Trophoblast cell (in vitro differentiated cells and primary cell): ENCODE measurements at regions not wholly inside any gene's neighbourhood (a gene's known extent, or its start where the extent isn't known, plus 50 kb on each side); places are given as distances from the start of the nearest gene placed in this dataset.

Experiments
- DNase-seq, 2 donors: peaks; one replicate each; pipeline ENCODE4 v3.0.0-alpha.2; 2016
- H2AFZ ChIP-seq: 2 replicates; pipeline ENCODE4 v1.6.1; 2013; ENCODE audit warnings: low read length, moderate library complexity, mild to moderate bottlenecking; ENCODE audit not compliant: insufficient read depth, poor library complexity
- H2AK5ac ChIP-seq: 2 replicates; pipeline ENCODE4 v1.6.1; 2013; ENCODE audit warnings: mild to moderate bottlenecking, low read length
- H2BK120ac ChIP-seq: 2 replicates; pipeline ENCODE4 v1.6.1; 2013; ENCODE audit warnings: low read length, mild to moderate bottlenecking, moderate library complexity; ENCODE audit not compliant: insufficient read depth, poor library complexity
- H2BK12ac ChIP-seq: 2 replicates; pipeline ENCODE4 v1.6.1; 2013; ENCODE audit warnings: mild to moderate bottlenecking, low read length, moderate library complexity
- H2BK5ac ChIP-seq: 2 replicates; pipeline ENCODE4 v1.6.1; 2013; ENCODE audit warnings: low read length, low read depth, moderate library complexity, mild to moderate bottlenecking; ENCODE audit not compliant: poor library complexity
- H3K14ac ChIP-seq: 2 replicates; pipeline ENCODE4 v1.6.1; 2013; ENCODE audit warnings: mild to moderate bottlenecking, low read length
- H3K18ac ChIP-seq: 2 replicates; pipeline ENCODE4 v1.6.1; 2013; ENCODE audit warnings: mild to moderate bottlenecking, low read length
- H3K23ac ChIP-seq: 2 replicates; pipeline ENCODE4 v1.6.1; 2013; ENCODE audit warnings: low read length
- H3K27ac ChIP-seq: 2 replicates; pipeline ENCODE4 v1.5.1; 2013; ENCODE audit warnings: low read depth, mild to moderate bottlenecking, inconsistent platforms, low read length, moderate library complexity
- H3K27me3 ChIP-seq: 2 replicates; pipeline ENCODE4 v1.6.1; 2013; ENCODE audit warnings: inconsistent platforms, mild to moderate bottlenecking, low read length, moderate library complexity; ENCODE audit not compliant: insufficient read depth
- H3K36me3 ChIP-seq, 2 experiments: 1 replicate in 1 of 2; 2 replicates in 1 of 2; pipeline ENCODE4 v1.6.1; 2013; ENCODE audit warnings: low read length in 2 of 2, mild to moderate bottlenecking in 2 of 2, moderate library complexity in 1 of 2; ENCODE audit not compliant: insufficient read depth in 2 of 2, control insufficient read depth in 1 of 2
- H3K4ac ChIP-seq: 2 replicates; pipeline ENCODE4 v1.6.1; 2013; ENCODE audit warnings: low read depth, mild to moderate bottlenecking, low read length, moderate library complexity
- H3K4me1 ChIP-seq, 2 experiments: 1 replicate in 1 of 2; 2 replicates in 1 of 2; pipeline ENCODE4 v1.6.1; 2013; ENCODE audit warnings: low read length in 2 of 2, mild to moderate bottlenecking in 2 of 2, moderate library complexity in 1 of 2; ENCODE audit not compliant: insufficient read depth in 2 of 2, control insufficient read depth in 1 of 2
- H3K4me2 ChIP-seq: 2 replicates; pipeline ENCODE4 v1.6.1; 2013; ENCODE audit warnings: inconsistent platforms, mild to moderate bottlenecking, low read length, moderate library complexity
- H3K4me3 ChIP-seq: 2 replicates; pipeline ENCODE4 v1.5.1; 2013; ENCODE audit warnings: mild to moderate bottlenecking, low read depth, low read length, inconsistent platforms
- H3K79me1 ChIP-seq: one replicate; pipeline ENCODE4 v1.6.1; 2013; ENCODE audit warnings: low read length
- H3K79me2 ChIP-seq: 2 replicates; pipeline ENCODE4 v1.6.1; 2013; ENCODE audit warnings: low read length, mild to moderate bottlenecking; ENCODE audit not compliant: control insufficient read depth, insufficient read depth, poor library complexity
- H3K9ac ChIP-seq: 2 replicates; pipeline ENCODE4 v1.6.1; 2013; ENCODE audit warnings: mild to moderate bottlenecking, low read length
- H3K9me3 ChIP-seq: 2 replicates; pipeline ENCODE4 v1.6.1; 2013; ENCODE audit warnings: low read depth, mild to moderate bottlenecking, control low read depth, inconsistent platforms, low read length; ENCODE audit not compliant: insufficient read depth
- H4K12ac ChIP-seq: 2 replicates; pipeline ENCODE4 v1.6.1; 2013; ENCODE audit warnings: low read depth, mild to moderate bottlenecking, low read length, moderate library complexity
- H4K8ac ChIP-seq: 2 replicates; pipeline ENCODE4 v1.6.1; 2013; ENCODE audit warnings: low read depth, mild to moderate bottlenecking, low read length, moderate library complexity
- H4K91ac ChIP-seq: one replicate; pipeline ENCODE4 v1.6.1; 2013; ENCODE audit warnings: low read depth, mild to moderate bottlenecking, low read length, moderate library complexity
- WGBS: extraction: QIAGEN DNeasy Blood & Tissue Kit; methylation state at CpG from one replicate; pipeline ENCODE4 v1.1.7; 2013; ENCODE audit warnings: missing lambda C conversion rate; ENCODE audit not compliant: insufficient read length, insufficient coverage; ENCODE audit errors: extremely low coverage; 5-methylcytosine and 5-hydroxymethylcytosine counted together

DNA sequence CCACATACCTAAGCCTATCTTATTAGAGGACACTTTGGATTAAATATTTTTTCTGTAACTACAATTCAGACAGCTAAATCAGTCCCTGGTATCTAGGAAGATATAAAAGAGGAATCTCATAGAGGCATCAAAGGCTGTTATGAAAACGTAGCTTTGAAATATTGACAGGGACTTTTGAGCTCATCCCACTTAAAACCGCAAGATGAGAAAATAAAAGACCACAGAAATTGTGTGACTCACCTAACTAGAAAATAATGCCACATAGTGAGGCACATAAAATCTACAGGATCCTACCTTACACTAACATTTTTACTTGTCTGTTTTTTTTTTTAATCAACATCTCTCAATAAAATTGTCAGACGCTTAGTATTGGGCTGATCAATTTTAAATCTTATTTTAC lies 686.5 kb upstream of the COX7C start:
- H4K91ac ChIP-seq, result no peak overlapping the region
- no CpG with 5 or more reads among the region's 3 CpGs for WGBS
- H3K79me1 ChIP-seq, result no peaks in the 10 kb centered on the region
- H3K36me3 ChIP-seq, result no peaks in the 10 kb centered on the region
- no peak overlapping the region for H3K4me2 ChIP-seq
- H2BK120ac ChIP-seq, result no peak overlapping the region
- no peak overlapping the region for H3K14ac ChIP-seq
- H2BK12ac ChIP-seq, result no peak overlapping the region
- H3K23ac ChIP-seq, result no peak overlapping the region
- H3K9ac ChIP-seq, result no peak overlapping the region
- no peak overlapping the region for H2AK5ac ChIP-seq
- H3K9me3 ChIP-seq, result no peaks in the 10 kb centered on the region
- no peaks in the 10 kb centered on the region for H3K4me1 ChIP-seq
- no peak overlapping the region for H2AFZ ChIP-seq
- H3K4ac ChIP-seq, result no peak overlapping the region
- H3K27ac ChIP-seq, result no peak overlapping the region
- H3K18ac ChIP-seq, result no peak overlapping the region
- H2BK5ac ChIP-seq, result no peak overlapping the region
- DNase-seq, result no peak
- no peaks in the 10 kb centered on the region for H3K27me3 ChIP-seq
- H4K12ac ChIP-seq, result no peak overlapping the region
- H3K79me2 ChIP-seq, result no peaks in the 10 kb centered on the region
- no peak overlapping the region for H4K8ac ChIP-seq
- H3K4me3 ChIP-seq, result no peak overlapping the region

DNA sequence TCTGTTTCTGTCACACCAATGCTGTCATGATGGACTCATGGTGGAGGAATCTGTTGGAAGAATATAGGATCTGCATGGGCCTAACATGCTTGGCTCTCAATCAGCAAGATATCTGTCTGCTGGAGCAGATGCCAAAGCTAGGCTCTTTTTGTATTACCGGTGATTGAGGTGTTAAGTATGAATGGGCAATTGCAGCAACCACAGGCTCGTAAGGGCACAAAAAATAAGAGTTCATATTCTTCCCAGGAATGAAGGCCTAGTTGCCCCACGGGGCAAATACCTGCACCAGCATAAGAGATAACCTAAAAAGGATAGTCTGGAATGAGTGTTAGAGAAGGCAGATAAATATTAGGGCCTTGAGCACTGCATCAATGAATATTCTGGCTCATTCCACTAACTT lies 679.5 kb upstream of the COX7C start:
- H3K4ac ChIP-seq, result no peak overlapping the region
- DNase-seq, result peak; percentile 72 to 76
- no peaks in the 10 kb centered on the region for H3K79me1 ChIP-seq
- H2BK12ac ChIP-seq, result no peak overlapping the region
- no peak overlapping the region for H4K12ac ChIP-seq
- H2BK5ac ChIP-seq, result no peak overlapping the region
- no peaks in the 10 kb centered on the region for H3K9me3 ChIP-seq
- no peaks in the 10 kb centered on the region for H3K79me2 ChIP-seq
- H3K9ac ChIP-seq, result no peak overlapping the region
- H3K27ac ChIP-seq, result no peak overlapping the region
- H3K4me1 ChIP-seq, result no peaks in the 10 kb centered on the region
- H3K27me3 ChIP-seq, result no peaks in the 10 kb centered on the region
- H2AFZ ChIP-seq, result no peak overlapping the region
- H2AK5ac ChIP-seq, result no peak overlapping the region
- H3K14ac ChIP-seq, result no peak overlapping the region
- no peak overlapping the region for H4K91ac ChIP-seq
- no peak overlapping the region for H3K4me2 ChIP-seq
- no peak overlapping the region for H4K8ac ChIP-seq
- no peak overlapping the region for H2BK120ac ChIP-seq
- H3K18ac ChIP-seq, result no peak overlapping the region
- no peak overlapping the region for H3K23ac ChIP-seq
- no peaks in the 10 kb centered on the region for H3K36me3 ChIP-seq
- no CpG with 5 or more reads among the region's 3 CpGs for WGBS
- H3K4me3 ChIP-seq, result no peak overlapping the region

DNA sequence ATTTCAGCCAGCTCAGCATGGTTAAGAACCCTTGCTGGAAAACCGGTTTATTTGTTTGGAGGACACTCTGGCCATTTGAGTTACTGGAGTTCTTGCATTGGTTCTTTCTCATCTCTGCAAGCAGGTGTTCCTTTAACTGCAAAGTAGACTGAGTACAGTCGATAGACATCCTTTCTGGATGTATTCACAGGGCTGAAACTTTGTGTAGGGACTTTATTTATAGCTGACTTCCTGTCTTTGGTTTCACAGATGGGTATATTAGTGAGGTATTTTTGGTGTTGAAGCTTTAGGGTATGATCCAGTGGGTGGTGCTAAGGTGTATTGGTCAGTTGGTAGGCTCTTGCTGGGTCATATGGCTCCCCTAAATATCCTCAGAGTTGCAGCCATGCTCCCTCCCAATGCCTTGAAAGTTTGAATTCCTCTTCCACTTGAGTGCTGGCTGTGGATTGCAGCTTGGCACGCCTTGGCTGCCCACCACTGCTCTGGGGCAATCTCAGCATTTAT lies 666.0 kb upstream of the COX7C start:
- Histone ChIP-seq H4K8ac (no peak overlapping the region), H3K4me1 (no peaks in the 10 kb centered on the region), H2BK12ac (no peak overlapping the region), H3K27me3 (no peaks in the 10 kb centered on the region), H2BK5ac (no peak overlapping the region), H3K18ac (no peak overlapping the region), H3K36me3 (no peaks in the 10 kb centered on the region), H3K4ac (no peak overlapping the region), H3K27ac (no peak overlapping the region), H2AK5ac (no peak overlapping the region), H3K4me2 (no peak overlapping the region), H3K9me3 (no peaks in the 10 kb centered on the region), H2BK120ac (no peak overlapping the region), H3K4me3 (no peak overlapping the region), H2AFZ (no peak overlapping the region), H4K12ac (no peak overlapping the region), H3K79me2 (no peaks in the 10 kb centered on the region), H3K14ac (no peak overlapping the region), H3K9ac (no peak overlapping the region), H4K91ac (no peak overlapping the region), H3K23ac (no peak overlapping the region), H3K79me1 (no peaks in the 10 kb centered on the region)
- WGBS, result no CpG with 5 or more reads among the region's 3 CpGs
- DNase-seq, result no peak

DNA sequence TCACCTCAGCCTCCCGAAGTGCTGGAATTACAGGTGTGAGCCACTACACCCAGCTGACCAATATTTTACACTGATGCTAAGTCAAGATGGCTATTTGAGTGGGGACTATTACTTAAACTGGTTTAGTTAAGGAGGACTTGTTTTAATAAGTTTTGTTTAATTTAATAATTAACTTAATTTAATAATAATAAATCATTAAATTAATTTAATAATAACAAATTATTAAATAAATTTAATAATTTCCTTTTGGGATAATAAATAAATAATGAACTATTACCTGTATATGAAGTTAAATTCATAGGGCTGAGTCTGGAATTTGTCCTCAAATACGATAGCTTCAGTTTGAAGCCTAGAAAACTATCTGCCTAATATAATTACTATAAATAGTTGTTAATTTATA lies 665.1 kb upstream of the COX7C start:
- Histone ChIP-seq H2AFZ (no peak overlapping the region), H3K4ac (no peak overlapping the region), H3K9ac (no peak overlapping the region), H4K12ac (no peak overlapping the region), H4K8ac (no peak overlapping the region), H3K4me1 (no peaks in the 10 kb centered on the region), H2BK12ac (no peak overlapping the region), H3K14ac (no peak overlapping the region), H3K79me1 (no peaks in the 10 kb centered on the region), H3K9me3 (no peaks in the 10 kb centered on the region), H2AK5ac (no peak overlapping the region), H3K36me3 (no peaks in the 10 kb centered on the region), H3K27me3 (no peaks in the 10 kb centered on the region), H3K4me2 (no peak overlapping the region), H4K91ac (no peak overlapping the region), H2BK5ac (no peak overlapping the region), H3K23ac (no peak overlapping the region), H3K79me2 (no peaks in the 10 kb centered on the region), H3K4me3 (no peak overlapping the region), H2BK120ac (no peak overlapping the region), H3K18ac (no peak overlapping the region), H3K27ac (no peak overlapping the region)
- WGBS, result no CpG with 5 or more reads among the region's 2 CpGs
- DNase-seq, result no peak
